ENCODE measurements at regions not wholly inside any gene's neighbourhood (a gene's known extent, or its start where the extent isn't known, plus 50 kb on each side); places are given as distances from the start of the nearest gene placed in this dataset.

GRCh38 chr10:121282797-121283515, 315.3 kb downstream of the FGFR2 start:
- DNase-seq, result no peak
- Mint-ChIP-seq H3K36me3 (ENCODE audit: low read depth) (no peaks in the 10 kb centered on the region), H3K27ac (no peak overlapping the region), H3K4me3 (no peak overlapping the region), H3K9me3 (peaks cover under 1% of the 10 kb centered on the region), H3K27me3 (no peaks in the 10 kb centered on the region), H3K4me1 (no peaks in the 10 kb centered on the region)
- no peak for ATAC-seq

GRCh38 chr10:121284936-121285335, 313.3 kb downstream of the FGFR2 start:
- Mint-ChIP-seq H3K27ac (no peak overlapping the region), H3K27me3 (no peaks in the 10 kb centered on the region), H3K4me3 (no peak overlapping the region), H3K9me3 (no peaks in the 10 kb centered on the region), H3K36me3 (ENCODE audit: low read depth) (no peaks in the 10 kb centered on the region), H3K4me1 (no peaks in the 10 kb centered on the region)
- DNase-seq (no peak), ATAC-seq (no peak)

- no peak overlapping the region for H3K4me3 Mint-ChIP-seq
- H3K36me3 Mint-ChIP-seq (ENCODE audit: low read depth), result no peaks in the 10 kb centered on the region
- H3K4me1 Mint-ChIP-seq, result no peaks in the 10 kb centered on the region
- H3K27me3 Mint-ChIP-seq, result no peaks in the 10 kb centered on the region
- DNase-seq (no peak), ATAC-seq (no peak)
- H3K9me3 Mint-ChIP-seq, result no peaks in the 10 kb centered on the region
- H3K27ac Mint-ChIP-seq, result no peak overlapping the region
These were observed 312.6 kb downstream of the FGFR2 start for GRCh38 chr10:121285406-121286196.

- Mint-ChIP-seq H3K4me3 (no peak overlapping the region), H3K4me1 (no peaks in the 10 kb centered on the region), H3K36me3 (ENCODE audit: low read depth) (no peaks in the 10 kb centered on the region), H3K27ac (no peak overlapping the region), H3K9me3 (no peaks in the 10 kb centered on the region), H3K27me3 (peaks cover 2% of the 10 kb centered on the region)
- DNase-seq (no peak), ATAC-seq (no peak)
These were observed 310.2 kb downstream of the FGFR2 start for GRCh38 chr10:121288011-121288410.

GRCh38 chr10:121288864-121289661, 309.2 kb downstream of the FGFR2 start:
- DNase-seq (no peak), ATAC-seq (no peak)
- Mint-ChIP-seq H3K4me1 (no peaks in the 10 kb centered on the region), H3K9me3 (no peaks in the 10 kb centered on the region), H3K36me3 (ENCODE audit: low read depth) (no peaks in the 10 kb centered on the region), H3K27ac (no peak overlapping the region), H3K27me3 (peaks cover 2% of the 10 kb centered on the region), H3K4me3 (no peak overlapping the region)

- DNase-seq, result no peak
- Mint-ChIP-seq H3K4me1 (no peaks in the 10 kb centered on the region), H3K4me3 (no peak overlapping the region), H3K36me3 (ENCODE audit: low read depth) (no peaks in the 10 kb centered on the region), H3K27ac (no peak overlapping the region), H3K9me3 (no peaks in the 10 kb centered on the region), H3K27me3 (peaks cover 2% of the 10 kb centered on the region)
- no peak for ATAC-seq
These were observed 308.4 kb downstream of the FGFR2 start for GRCh38 chr10:121289800-121290199.

- Mint-ChIP-seq H3K36me3 (ENCODE audit: low read depth) (no peaks in the 10 kb centered on the region), H3K4me3 (no peak overlapping the region), H3K27me3 (peaks cover 2% of the 10 kb centered on the region), H3K9me3 (no peaks in the 10 kb centered on the region), H3K27ac (no peak overlapping the region), H3K4me1 (no peaks in the 10 kb centered on the region)
- no peak for DNase-seq
- no peak for ATAC-seq
These were observed 307.6 kb downstream of the FGFR2 start for GRCh38 chr10:121290674-121291073.

GRCh38 chr10:121291376-121291775, 306.9 kb downstream of the FGFR2 start:
- H3K4me3 Mint-ChIP-seq, result no peak overlapping the region
- ATAC-seq (no peak), DNase-seq (no peak)
- no peak overlapping the region for H3K27ac Mint-ChIP-seq
- no peaks in the 10 kb centered on the region for H3K36me3 Mint-ChIP-seq (ENCODE audit: low read depth)
- H3K27me3 Mint-ChIP-seq, result peaks cover 2% of the 10 kb centered on the region
- no peaks in the 10 kb centered on the region for H3K4me1 Mint-ChIP-seq
- no peaks in the 10 kb centered on the region for H3K9me3 Mint-ChIP-seq

- ATAC-seq (no peak), DNase-seq (no peak)
- H3K4me3 Mint-ChIP-seq, result no peak overlapping the region
- no peaks in the 10 kb centered on the region for H3K36me3 Mint-ChIP-seq (ENCODE audit: low read depth)
- H3K9me3 Mint-ChIP-seq, result no peaks in the 10 kb centered on the region
- H3K27ac Mint-ChIP-seq, result no peak overlapping the region
- H3K4me1 Mint-ChIP-seq, result no peaks in the 10 kb centered on the region
- H3K27me3 Mint-ChIP-seq, result peaks cover 2% of the 10 kb centered on the region
These were observed 306.4 kb downstream of the FGFR2 start for GRCh38 chr10:121291823-121292222.

- DNase-seq (no peak), ATAC-seq (no peak)
- Mint-ChIP-seq H3K4me3 (no peak overlapping the region), H3K36me3 (ENCODE audit: low read depth) (no peaks in the 10 kb centered on the region), H3K27ac (no peak overlapping the region), H3K4me1 (no peaks in the 10 kb centered on the region), H3K9me3 (no peaks in the 10 kb centered on the region), H3K27me3 (peaks cover 2% of the 10 kb centered on the region)
These were observed 305.9 kb downstream of the FGFR2 start for GRCh38 chr10:121292321-121292720.

- Mint-ChIP-seq H3K36me3 (ENCODE audit: low read depth) (no peaks in the 10 kb centered on the region), H3K27ac (no peak overlapping the region), H3K9me3 (no peaks in the 10 kb centered on the region), H3K4me1 (no peaks in the 10 kb centered on the region), H3K4me3 (no peak overlapping the region), H3K27me3 (peaks cover 2% of the 10 kb centered on the region)
- no peak for ATAC-seq
- DNase-seq, result no peak
These were observed 305.1 kb downstream of the FGFR2 start for GRCh38 chr10:121293110-121293509.

GRCh38 chr10:121294630-121295029, 303.6 kb downstream of the FGFR2 start:
- no peaks in the 10 kb centered on the region for H3K36me3 Mint-ChIP-seq (ENCODE audit: low read depth)
- H3K4me3 Mint-ChIP-seq, result no peak overlapping the region
- H3K9me3 Mint-ChIP-seq, result no peaks in the 10 kb centered on the region
- H3K27ac Mint-ChIP-seq, result no peak overlapping the region
- no peak for ATAC-seq
- peaks cover 2% of the 10 kb centered on the region for H3K27me3 Mint-ChIP-seq
- no peaks in the 10 kb centered on the region for H3K4me1 Mint-ChIP-seq
- no peak for DNase-seq

- H3K27ac Mint-ChIP-seq, result no peak overlapping the region
- H3K4me1 Mint-ChIP-seq, result no peaks in the 10 kb centered on the region
- no peaks in the 10 kb centered on the region for H3K36me3 Mint-ChIP-seq (ENCODE audit: low read depth)
- peaks cover 2% of the 10 kb centered on the region for H3K27me3 Mint-ChIP-seq
- H3K4me3 Mint-ChIP-seq, result no peak overlapping the region
- DNase-seq (no peak), ATAC-seq (no peak)
- H3K9me3 Mint-ChIP-seq, result no peaks in the 10 kb centered on the region
These were observed 301.9 kb downstream of the FGFR2 start for GRCh38 chr10:121296378-121296777.

GRCh38 chr10:121296881-121297585, 301.2 kb downstream of the FGFR2 start:
- Mint-ChIP-seq H3K27ac (no peak overlapping the region), H3K36me3 (ENCODE audit: low read depth) (no peaks in the 10 kb centered on the region), H3K4me3 (no peak overlapping the region), H3K4me1 (no peaks in the 10 kb centered on the region), H3K9me3 (no peaks in the 10 kb centered on the region), H3K27me3 (peaks cover 2% of the 10 kb centered on the region)
- DNase-seq (no peak), ATAC-seq (no peak)
